ENCODE measurements at regions not wholly inside any gene's neighbourhood (a gene's known extent, or its start where the extent isn't known, plus 50 kb on each side); places are given as distances from the start of the nearest gene placed in this dataset.
"Not testable (repeated sequence)": the region's sequence is repeated elsewhere in the genome, so short reads cannot be mapped to it uniquely, and the experiment has no call there.

DNA sequence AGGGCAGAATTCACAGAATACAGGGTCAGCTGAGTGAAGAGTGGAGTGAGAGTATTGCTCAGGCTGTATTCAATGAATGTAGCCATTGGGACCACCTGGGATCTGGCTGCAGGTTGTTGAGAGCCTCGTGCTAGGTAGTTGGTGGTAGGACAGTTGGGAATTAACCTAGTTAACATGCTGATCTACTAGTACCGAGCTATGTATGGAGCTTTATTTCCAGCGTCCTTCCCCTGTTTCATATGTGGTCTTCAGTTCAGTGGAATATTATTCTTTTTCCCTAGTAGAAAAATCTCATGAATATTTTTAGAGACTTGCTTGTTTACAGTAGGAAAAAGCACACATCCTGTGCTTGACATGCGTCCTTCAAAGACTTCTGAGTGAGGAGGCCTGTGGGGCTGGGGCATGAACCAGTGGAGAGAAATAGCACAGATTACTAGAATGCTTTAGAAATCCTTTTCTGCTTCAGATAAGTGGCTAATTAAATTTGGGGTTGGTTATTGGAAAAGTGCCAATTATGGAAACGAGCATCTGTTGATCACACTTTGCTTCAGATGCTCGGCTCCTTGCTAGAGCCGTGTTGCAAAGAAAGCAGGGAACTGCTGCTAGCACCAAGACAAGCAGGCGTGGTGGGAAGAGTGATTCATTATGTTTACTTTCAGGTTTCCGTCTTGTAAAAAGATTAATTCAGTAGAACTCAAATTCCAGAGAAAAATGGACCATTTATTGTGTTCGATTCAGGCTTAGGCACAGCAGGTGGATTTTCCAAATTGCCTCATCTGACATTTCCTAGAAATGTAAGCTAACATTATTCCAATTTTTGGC, 53.6 kb downstream of the ARF6 start:
- DNase-seq, result peak; percentile 93

DNA sequence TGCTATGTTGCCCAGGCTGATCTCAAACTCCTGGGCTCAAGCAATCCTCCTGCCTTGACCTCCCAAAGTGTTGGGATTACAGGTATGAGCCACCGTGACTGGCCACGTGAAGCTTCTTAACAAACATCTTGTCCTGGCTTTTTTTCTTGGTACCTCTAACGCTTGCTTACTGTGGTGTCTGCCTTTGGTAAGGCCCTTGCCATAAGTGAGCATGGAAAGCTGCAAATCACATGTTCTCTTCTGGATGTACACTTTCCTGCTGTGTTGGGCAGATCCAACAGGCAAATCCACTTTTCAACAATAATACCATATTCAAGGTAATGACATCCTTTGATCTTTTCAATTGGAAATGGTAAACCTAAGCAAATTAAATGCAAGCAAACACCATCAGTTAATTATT, 54.6 kb downstream of the ARF6 start:
- DNase-seq, result no peak

GRCh38 chr14:49950275-49951228, 57.7 kb downstream of the ARF6 start:
- DNase-seq, result no peak

- no peak for DNase-seq
Observed at GRCh38 chr14:49951229-49951607, 58.3 kb downstream of the ARF6 start.

- no peak for DNase-seq
Observed at GRCh38 chr14:49951691-49952345, 58.9 kb downstream of the ARF6 start.

DNA sequence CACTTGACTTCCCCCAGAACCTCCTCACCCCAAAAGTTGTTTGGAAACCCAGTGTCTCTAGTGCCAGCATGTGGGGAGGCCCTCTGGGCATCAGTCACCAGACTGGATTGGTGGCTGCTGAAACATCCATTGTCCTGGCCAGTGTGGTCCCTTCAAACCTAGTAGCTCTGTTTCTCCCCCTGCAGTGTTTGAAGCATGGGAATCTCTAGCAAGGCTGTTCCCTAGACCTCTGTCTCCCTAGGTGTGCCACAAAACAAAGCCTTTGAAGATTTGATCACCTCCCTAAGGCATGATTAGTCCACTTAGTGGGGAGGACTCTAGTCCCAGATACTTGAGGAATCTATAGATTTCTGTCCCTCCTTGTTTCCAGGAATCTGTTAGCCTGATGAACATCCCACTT, 60.3 kb downstream of the ARF6 start:
- DNase-seq, result no peak

GRCh38 chr14:49954171-49954631, 61.3 kb downstream of the ARF6 start:
- no peak for DNase-seq

- no peak for DNase-seq
Observed at GRCh38 chr14:49955024-49955423, 62.1 kb downstream of the ARF6 start.

- DNase-seq, result no peak
Observed at GRCh38 chr14:49957089-49957852, 64.4 kb downstream of the ARF6 start.

- no peak for DNase-seq
Observed at GRCh38 chr14:49959822-49960408, 67.0 kb downstream of the ARF6 start.

DNA sequence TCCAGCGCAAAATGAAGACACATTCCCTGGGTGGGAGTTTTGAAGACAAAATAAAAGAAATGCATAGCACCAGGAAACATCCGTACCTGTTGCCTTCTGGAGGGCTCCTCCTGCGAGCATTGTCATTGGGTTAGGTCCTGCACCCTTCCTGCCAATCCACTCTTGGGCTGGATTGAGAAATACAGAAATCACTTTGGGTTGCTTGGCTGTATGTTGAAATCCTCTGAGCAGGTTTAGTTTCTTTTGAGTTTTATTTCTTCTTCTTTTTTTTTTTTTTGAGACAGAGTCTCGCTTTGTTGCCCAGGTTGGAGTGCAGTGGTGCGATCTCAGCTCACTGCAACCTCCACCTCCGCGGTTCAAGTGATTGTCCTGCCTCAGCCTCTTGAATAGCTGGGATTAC, 67.6 kb downstream of the ARF6 start:
- DNase-seq, result no peak

DNA sequence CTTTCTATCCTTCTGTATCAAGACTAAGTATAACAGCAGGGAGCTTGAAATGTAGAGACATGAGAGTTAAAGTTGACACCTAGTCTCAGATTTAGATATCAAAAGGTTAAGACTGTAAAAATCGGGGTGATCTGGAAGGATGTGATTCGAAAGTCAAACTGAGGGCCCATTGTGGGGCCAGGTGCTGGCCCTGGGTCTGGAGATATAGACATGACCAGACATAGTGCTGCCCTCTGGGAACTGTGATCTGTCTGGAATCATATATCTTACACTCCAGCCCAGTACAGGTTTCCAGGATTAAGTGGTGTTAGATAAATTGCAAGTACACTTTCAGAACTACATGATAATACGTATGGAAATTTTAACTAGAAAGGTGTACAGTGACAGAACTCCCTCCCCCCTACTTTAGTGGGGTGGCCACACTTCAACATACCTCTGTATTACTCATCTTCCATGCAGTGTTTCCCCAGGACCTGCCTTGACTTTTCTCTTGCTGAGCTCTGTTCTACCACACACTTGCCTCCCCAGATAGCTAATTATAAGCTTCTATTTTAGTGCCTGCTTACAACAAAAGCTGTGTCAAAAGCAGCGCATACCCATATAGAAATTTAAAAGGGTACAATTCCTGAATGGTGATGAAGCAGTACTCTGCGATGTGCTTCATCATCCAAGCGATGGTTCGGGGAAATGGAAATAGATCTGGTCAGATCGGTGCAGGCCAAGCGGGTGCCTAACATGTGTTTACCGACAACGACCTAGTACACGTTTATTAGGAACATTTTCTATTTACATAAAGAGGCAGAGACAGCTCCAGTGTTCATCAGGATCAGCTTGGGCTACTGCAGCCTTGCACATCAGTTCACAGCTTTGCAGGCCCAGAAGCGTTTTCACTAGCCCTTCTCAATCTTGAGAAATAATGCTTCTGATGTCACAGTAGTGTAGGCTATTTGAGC, 68.7 kb downstream of the ARF6 start:
- no peak for DNase-seq

DNA sequence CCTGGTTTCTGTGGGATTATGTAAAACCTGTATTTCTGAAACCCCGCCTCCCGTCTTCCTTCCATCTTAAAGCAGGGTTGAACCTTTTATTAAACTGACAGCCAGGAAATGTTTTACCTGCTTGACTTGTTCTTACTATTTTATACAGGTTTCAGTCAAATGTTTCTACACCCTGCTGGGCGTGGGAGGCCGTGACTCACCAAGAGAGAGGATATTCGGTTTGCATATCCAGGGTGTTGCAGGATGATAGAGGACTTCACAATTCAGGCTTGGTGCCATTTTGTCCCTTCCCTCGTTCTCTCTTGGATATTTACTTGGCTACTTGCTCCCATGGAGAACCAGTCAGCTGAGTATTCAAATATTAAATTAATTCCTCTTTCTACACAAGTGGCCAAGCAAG, 69.7 kb downstream of the ARF6 start:
- DNase-seq, result no peak

- DNase-seq, result not testable (repeated sequence)
Observed at GRCh38 chr14:49965068-49965651, 72.3 kb downstream of the ARF6 start.

DNA sequence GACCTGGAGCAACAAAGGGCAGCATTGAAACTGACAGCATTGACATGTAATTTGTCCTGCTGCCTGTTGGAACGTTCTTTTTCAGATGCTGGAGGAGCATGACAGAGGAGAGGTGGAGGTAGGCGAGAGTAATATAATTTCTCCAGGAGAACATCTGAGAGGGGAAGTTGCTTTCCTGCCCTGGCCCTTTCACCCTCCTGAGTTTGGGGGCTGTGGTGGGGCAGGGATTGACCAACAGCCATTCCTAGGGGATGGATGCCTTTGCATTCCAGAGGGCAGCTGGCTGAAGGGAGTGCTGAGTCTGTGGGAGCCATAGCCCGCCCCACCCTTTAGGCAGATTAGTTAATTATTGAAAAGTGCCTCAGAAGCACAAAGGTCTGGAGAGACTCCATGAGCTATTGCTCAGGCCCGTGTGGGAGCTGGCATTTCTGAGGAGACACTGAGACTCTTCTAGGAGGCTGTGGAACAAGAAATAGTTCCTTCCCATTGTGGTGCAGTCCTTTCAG, 73.5 kb downstream of the ARF6 start:
- DNase-seq, result no peak

DNA sequence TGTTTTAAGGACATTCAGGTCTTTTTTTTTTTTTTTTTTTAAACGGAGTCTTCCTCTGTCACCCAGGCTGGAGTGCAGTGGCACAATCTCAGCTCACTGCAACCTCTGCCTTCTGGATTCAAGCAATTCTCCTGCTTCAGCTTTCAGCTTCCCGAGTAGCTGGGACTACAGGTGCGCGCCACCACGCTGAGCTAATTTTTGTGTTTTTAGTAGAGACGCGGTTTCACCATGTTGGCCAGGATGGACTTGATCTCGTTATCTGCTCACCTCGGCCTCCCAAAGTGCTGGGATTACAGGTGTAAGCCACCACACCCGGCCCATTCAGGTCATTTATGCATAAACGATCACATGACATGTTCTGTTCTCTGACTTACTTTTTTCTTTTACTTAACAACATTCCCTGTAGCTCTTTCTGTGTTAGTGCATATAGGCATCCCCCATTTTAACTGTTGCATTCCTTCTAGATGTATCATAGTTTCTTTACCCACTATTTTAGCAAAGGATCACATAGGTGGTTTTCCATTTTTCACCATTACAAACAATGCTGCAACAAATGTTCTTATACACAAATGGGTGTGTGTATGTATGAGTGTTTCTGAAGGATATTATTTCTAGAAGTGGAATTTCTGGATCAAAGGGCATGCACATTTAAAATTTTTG, 74.2 kb downstream of the ARF6 start:
- DNase-seq, result no peak

- DNase-seq, result no peak
Observed at GRCh38 chr14:49969961-49970360, 77.1 kb downstream of the ARF6 start.

DNA sequence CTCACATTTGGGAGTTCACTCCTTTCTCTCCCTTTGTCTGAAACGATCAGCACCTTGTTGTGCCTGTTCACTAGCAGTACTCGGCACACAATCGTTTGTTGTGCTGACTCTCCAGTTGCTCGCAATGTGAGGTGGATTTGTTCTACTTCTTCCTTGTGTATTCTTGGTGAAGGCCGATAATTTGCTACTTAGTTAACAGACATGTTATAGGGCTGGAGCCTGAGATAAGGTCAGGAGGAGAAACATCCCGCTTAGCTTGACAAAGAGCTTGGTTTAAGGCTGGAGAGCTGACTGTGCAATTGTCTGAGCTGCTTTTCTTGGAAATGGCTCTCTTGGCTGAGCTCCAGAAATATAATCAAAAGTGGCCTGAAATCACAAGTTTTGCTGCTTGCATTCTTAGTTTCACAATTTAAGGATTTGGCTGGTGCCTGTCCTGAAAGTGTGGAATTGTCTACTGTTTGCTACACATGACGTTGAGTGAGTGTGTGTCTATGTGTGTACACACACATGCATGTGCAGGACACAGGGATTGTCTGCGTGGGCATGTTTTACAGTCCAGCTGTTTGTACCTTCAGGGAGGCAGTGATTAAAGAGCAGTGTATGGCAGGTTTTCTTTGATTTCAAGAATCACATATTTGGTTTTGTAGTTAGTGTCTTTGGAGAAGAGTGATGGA, 77.7 kb downstream of the ARF6 start:
- no peak for DNase-seq

All from NCI-H1694 treated with DMSO at 0.1 percent for 48 hours (cell line).